ENCODE measurements at regions not wholly inside any gene's neighbourhood (a gene's known extent, or its start where the extent isn't known, plus 50 kb on each side); places are given as distances from the start of the nearest gene placed in this dataset.
"Not testable (repeated sequence)": the region's sequence is repeated elsewhere in the genome, so short reads cannot be mapped to it uniquely, and the experiment has no call there.

DNA sequence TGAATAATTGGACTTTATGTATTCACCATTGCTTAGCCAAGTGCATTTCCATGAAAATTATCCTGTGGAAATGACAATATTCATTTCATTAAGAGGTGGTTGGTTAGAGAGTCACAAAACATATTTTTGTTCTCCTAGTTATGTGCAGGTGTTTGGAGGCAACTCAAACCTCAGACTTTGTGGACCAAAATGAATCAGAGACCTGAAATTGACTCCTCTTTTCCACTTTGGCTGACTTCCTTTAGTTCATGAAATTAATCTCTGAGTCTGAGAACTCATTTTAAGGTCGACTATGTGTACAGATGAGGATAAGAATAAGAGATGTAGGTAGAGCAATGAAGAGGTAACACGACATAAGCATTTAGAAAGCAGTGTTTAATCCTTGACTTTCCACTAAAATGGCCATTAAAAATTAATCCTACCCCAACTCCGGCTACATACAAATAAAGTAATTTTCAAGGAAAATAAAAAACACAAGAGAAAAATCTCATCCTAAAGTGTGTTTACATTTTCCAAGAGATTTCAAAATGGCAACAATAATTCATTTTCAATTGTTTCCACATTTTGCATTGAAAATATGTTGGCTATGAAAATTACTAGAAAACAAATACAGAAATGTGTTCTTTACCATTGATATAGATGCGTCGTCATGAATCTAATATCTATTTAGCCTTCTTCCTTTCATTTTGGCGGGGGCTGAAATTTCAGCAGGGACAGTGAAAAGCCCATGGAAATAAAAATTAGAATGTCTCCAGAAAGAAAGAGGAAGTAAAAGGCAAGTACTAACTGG lies 185.4 kb upstream of the CSNK1A1L start:
- DNase-seq, result no peak

- DNase-seq, result no peak
These were observed 183.9 kb upstream of the CSNK1A1L start for GRCh38 chr13:37289212-37289935.

DNA sequence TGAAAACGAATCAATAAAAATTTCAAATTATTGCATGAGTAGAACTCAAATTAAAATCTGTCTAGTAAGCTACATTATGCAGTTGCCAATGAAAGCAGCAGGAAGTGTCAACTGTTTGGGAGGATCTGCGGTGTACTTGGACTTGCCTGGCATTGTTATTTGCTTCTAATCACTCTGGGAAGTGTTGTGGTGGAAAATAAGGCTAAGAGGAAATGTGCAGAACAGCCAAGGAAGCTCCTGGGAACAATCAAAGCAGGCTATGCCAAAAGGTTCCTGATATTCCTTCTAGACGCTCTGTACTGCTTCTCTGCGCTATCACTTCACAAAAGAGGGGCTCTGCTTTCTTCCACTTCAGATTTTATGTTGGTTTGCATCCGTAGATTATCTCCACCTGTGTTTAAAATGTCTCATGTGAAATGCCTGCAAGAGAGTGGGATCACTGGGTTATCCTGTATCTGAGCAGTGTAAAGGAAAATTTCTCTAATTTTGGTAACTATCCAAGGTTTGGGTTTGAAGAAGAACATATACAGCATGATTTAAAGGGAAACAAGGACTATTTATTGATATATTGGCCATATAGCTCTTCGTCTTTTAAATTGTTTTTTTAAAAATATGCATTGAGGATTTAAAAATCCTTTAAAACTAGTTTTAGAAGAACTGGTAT lies 182.7 kb upstream of the CSNK1A1L start:
- DNase-seq, result no peak

DNA sequence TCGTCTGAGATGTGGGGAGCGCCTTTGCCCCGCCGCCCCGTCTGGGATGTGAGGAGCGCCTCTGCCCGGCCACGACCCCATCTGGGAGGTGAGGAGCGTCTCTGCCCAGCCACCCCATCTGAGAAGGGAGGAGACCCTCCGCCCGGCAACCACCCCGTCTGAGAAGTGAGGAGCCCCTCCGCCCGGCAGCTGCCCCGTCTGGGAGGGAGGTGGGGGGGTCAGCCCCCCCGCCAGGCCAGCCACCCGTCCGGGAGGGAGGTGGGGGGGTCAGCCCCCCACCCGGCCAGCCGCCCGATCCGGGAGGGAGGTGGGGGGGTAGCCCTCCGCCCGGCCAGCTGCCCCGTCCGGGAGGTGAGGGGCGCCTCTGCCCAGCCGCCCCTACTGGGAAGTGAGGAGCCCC lies 174.8 kb upstream of the CSNK1A1L start:
- DNase-seq, result not testable (repeated sequence)

DNA sequence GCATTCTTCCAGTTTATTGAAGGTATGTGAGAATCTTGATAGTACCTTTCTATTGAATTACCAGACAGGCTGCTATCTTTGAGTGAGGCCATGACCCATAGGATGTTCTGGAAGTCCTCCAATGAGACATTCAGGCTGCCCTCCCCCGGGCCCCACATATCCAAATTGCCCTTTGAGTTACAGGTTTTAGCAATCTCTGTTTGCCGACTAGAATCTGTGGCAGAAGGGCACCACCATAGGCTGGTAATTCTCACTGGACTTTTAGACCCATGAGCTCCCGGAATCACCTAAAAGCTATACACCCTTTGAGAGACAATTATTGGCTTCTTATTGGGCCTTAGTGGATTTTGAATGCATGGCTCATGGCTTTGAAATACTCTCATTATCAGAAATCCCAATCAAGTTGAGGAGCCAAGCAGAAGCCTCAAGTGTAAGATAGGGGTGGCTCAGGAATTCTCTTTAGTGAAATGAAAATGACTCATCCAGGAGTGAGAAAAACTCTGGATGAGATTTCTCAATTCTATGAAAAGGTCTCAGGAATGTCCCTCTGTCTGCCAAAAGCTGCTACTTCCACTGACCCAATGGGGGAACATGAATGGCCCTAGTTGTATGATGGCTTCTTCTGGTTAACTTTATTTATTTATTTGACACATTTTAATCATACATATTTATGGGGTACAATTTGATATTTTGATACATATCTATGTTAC lies 172.1 kb upstream of the CSNK1A1L start:
- no peak for DNase-seq

DNA sequence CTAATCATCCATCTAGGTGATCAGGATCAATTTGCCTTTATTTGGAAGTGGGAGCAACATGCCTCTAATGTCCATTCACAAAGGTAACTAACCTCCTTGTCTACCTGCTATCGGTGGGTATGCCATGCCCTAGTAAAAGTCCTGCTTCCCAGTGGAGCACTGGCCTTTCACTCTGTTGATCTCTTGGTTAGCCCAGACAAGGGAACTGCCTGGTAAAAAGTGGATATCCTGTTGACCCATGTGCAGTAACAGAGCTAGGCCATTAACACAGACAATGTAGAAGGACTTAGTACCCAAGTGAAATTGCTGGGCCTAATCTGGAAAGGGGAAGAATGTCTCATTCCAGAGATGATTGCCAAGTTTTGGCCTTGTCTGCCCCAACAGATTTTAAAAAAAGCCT lies 171.5 kb upstream of the CSNK1A1L start:
- DNase-seq, result no peak

DNA sequence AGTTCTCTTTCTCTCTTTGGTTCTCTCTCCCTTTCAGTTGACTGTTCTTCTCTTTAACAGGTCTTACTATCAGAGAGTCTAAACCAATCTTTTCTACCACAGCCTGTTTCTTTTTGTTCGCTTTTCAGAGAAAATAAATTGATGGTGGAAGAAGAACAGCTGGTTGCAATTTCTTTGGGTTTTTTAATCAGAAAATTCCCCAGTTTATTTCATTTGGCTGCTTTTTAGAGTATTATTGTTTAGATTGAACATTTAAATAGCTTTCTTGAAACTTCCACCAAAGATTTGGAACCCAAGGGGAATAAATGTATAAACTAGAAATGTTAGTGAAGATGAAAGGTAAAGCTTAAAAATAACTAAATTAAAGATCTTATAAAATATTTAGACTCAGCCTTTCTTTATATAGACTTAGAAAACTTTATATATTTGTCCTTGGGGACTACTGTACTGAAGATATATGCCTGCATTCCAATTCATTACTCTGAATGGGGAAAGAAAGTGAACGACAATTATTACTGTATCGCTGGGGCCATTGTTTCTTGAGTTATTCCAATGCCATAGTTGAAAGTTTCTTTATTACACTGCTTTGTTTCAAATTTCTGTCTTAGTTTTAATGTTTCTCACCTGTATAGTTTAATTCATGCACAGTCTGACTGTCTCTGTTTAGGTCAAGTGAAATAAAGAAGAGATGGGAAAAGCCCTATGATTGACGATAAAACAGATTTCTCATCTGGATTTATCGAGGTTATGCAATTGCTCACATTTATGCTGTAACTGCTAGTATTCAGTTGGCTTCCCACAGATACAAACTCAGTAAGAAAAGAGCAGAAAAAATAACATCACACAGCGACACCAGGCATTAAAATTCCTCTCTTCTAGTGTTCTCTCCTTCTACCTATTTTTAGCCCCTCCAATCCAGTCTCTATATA lies 169.4 kb upstream of the CSNK1A1L start:
- DNase-seq, result no peak

- no peak for DNase-seq
These were observed 168.4 kb upstream of the CSNK1A1L start for GRCh38 chr13:37273836-37274235.

DNA sequence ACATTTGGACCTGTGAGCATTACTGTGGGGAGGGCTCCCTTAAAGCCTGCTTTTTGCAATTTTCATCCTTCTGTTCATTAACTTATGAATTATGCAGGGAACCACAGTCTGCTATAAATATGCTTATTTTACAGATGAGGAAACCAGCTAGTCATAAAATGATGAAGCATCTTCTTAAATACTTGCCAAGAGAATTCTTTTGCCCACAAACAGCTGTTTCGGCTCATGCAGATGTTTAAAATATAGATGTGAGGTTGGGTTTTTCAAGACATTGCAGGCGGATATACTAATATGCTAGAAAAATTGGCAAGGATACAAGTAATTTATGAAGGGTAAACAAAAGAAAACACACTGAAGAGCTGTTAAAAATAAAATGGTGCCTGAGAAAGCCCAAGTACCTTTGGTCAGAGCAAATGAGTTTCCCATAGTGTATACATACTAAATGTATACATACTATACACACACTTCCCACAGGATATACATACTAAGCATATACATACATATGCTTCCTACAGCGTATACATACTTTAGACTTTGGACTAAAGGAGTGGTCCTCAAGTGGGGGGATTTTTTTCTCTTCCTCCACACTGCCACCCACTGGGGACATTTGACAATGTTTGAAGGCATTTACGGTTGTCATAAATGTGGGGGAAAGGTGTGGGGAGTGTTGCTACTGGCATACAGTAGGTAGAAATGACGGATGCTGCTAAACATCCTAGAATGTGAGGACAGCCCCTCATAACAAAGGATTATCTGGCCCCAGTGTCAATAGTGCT lies 164.9 kb upstream of the CSNK1A1L start:
- DNase-seq, result no peak

- DNase-seq, result no peak
These were observed 158.4 kb upstream of the CSNK1A1L start for GRCh38 chr13:37263871-37264270.

DNA sequence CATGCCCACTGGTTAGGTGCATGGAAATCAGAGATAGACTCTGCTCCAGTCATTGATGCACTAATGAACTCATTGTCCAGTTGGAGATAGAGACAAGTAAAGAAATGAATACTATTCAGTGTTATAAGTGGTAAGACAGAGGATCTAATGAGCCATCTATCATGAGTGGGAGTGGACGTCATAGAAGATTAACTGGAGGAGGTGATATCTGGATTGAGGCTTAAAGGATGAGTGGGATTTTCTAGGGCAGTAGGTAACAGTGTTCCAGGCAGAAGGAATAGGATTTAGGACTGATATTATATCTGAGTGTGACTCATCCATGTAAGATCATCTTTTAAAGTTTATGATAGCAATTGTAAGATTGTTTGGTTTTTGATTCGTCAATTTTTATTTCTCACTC lies 152.2 kb upstream of the CSNK1A1L start:
- no peak for DNase-seq

DNA sequence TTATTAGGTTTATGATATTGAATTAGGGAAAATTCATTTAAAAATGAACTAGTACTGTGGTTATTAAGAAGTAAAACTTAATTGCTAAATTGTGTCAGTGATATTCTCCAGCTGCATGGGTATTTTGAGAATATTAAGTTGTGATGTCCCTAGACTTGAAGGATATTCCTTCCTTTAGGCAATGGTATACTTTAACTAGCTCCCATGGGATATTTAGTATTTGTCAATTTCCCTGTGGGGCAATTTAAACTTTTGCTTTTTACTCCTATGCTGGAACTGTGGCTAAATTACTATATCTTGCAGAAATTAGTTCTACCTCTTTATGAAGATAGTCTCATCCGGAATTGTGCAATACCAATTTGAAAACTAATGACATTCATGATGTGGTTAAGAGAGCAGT lies 151.6 kb upstream of the CSNK1A1L start:
- no peak for DNase-seq

DNA sequence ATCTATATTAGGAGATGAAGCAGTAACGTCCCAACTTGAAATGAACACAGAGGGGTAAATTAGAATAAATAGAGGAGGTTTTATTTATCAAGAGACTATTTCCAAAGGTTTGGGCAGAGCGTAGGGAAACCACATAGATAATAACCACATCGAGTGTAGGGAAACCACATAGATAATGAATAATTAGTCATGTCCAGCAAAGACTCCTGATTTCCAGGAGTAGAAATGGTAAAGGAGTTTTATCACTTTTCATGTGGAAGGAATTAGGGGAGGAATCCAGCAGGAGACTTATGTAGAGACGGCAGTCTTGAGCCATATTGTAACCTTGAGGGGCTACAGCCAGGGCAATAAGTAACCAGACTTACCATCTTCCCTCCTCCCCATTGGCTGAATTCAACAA lies 136.3 kb upstream of the CSNK1A1L start:
- DNase-seq, result no peak

DNA sequence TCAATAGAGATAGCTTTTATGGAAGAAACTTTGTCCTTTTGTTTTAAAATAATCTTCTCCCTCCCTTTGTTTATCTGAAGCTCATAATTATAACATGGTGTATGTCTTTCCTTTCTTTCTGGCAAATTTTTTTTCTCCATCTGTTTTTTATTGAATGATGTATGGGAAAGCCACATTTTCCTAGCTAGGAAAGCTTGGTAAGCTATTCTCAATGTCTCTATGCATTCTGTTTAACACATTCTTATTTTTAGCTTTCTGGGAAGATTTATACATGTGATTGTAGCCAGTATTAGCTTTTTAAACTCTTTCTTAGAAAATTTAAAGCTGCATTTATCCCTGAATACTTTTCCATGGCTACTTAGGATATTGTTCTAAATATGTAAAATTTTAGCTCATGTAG lies 124.9 kb upstream of the CSNK1A1L start:
- no peak for DNase-seq

DNA sequence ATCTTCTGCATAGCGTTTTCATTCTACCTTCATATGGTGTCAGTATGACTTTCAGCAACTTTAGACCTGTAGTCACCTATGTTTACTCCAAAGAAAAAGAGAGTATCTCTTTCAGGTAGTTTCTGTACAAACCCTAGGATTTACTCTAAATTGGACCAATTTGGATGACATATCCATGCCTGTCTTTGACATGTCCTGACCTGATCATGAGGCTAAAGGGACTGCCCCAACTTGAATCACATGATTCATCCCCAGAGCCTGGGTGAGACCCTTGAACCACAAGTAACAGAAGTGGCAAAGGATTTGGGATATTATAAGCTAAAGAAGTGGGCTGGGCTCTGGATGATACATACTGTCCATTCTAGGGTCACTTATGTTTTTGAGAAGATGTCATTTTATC lies 124.5 kb upstream of the CSNK1A1L start:
- no peak for DNase-seq

DNA sequence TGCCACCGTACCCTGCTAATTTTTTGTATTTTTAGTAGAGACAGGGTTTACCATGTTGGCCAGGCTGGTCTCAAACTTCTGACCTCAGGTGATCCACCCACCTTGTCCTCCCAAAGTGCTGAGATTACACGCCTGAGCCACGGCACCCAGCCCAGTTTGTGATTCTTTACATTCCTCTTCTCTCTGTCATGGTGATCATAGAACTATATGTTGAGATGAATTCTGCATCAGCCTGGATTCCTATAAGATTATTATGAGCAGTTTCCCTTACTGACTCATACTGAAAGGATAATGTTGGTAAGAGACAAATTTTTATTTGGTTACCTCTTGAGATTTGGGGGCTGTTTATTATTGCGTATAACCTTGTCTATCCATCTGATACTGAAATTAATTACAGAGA lies 121.5 kb upstream of the CSNK1A1L start:
- no peak for DNase-seq

- no peak for DNase-seq
These were observed 120.1 kb upstream of the CSNK1A1L start for GRCh38 chr13:37225414-37226070.

DNA sequence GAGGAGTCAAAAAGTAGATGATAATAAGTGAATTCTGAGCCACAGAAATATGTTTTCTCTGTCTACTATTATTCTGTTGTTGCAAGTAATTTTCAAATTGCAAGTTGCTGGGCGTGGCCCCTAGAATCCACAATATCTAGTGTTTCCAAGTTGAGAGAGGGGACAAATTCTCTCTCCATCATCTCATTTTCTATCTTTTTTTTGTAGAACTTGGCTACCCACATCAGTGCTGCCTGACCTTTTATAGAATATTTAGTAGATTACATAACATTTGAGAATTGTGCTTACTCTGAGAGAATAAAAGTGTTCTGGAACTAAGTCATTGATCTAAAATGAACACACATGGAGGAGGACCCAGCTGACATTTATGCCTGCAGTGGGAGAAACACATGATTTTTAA lies 110.9 kb upstream of the CSNK1A1L start:
- DNase-seq, result no peak

DNA sequence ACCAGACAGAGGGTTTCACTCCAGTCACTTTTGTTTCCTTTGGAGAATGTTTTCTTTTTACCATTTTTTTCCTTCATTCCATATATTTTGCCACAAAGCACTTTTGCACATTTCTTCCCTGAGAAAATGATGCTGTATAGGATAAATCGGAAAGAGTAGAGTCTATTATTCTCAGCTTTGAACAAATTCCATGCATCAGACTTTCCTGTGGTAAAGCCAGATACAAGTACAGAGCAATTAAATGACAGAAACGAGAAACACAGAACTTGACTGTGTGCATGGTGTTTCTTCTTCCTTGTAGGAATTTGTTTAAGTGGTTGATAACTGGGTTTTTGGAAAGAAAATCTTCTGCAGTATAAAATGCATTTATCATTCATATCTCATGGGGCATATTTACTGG lies 107.4 kb upstream of the CSNK1A1L start:
- no peak for DNase-seq

DNA sequence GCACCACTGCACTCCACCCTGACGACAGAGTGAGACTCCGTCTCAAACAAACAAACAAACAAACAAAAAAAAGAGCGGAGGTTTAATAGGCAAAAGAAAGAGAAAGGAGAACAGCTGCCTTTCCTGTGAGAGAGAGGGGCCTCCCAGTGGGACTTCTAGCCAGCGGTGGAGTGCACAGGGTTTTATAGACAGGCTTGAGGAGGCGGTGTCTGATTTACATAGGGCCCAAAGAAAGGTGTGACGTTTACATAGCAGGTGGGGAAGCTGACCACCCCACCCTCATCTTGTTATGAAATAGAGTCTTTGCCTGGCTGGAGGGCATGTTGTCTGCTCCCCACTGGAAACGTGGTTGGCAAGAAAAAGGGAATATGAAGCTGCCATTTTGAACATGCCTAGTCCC lies 106.0 kb upstream of the CSNK1A1L start:
- no peak for DNase-seq
